Mammary epithelial cell (primary cell): ENCODE measurements at regions not wholly inside any gene's neighbourhood (a gene's known extent, or its start where the extent isn't known, plus 50 kb on each side); places are given as distances from the start of the nearest gene placed in this dataset.

ENCODE experiments used
- EZH2 ChIP-seq: IDR thresholded peaks from 2 replicates; pipeline ENCODE4 v1.6.1; 2012; ENCODE audit warnings: low read length, inconsistent platforms, borderline replicate concordance
- TF ChIP-seq, protein P1 (sequence below), 2 donors: IDR thresholded peaks in 1 of 2; conservative IDR thresholded peaks in 1 of 2; 2 replicates each; pipeline ENCODE4 v1.5.1; 2011 to 2012; ENCODE audit warnings: inconsistent platforms in 2 of 2, low read length in 2 of 2, mild to moderate bottlenecking in 2 of 2, control low read depth in 1 of 2, low read depth in 1 of 2; ENCODE audit not compliant: insufficient read depth in 1 of 2; ENCODE audit errors: extremely low read depth in 1 of 2

DNA sequence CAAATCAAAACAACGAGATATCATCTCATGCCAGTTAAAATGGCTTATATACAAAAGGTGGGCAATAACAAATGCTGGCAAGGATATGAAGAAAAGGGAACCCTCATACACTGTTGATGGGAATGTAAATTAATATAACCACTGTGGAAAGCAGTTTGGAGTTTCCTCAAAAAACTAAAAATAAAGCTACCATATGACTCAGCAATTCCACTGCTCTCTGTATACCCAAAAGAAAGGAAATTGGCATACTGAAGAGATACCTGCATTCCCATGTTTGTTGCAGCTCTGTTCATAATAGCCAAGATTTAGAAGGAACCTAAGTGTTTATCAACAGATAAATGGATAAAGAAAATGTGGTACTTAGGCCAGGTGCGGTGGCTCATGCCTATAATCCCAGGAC is 124.8 kb downstream of the MSTN start:
- TF ChIP-seq, protein P1, sequence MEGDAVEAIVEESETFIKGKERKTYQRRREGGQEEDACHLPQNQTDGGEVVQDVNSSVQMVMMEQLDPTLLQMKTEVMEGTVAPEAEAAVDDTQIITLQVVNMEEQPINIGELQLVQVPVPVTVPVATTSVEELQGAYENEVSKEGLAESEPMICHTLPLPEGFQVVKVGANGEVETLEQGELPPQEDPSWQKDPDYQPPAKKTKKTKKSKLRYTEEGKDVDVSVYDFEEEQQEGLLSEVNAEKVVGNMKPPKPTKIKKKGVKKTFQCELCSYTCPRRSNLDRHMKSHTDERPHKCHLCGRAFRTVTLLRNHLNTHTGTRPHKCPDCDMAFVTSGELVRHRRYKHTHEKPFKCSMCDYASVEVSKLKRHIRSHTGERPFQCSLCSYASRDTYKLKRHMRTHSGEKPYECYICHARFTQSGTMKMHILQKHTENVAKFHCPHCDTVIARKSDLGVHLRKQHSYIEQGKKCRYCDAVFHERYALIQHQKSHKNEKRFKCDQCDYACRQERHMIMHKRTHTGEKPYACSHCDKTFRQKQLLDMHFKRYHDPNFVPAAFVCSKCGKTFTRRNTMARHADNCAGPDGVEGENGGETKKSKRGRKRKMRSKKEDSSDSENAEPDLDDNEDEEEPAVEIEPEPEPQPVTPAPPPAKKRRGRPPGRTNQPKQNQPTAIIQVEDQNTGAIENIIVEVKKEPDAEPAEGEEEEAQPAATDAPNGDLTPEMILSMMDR (conservative IDR thresholded peaks at IDR 0.05 in 1 of 2, IDR thresholded peaks at IDR 0.05 in 1 of 2; ENCODE audit: extremely low read depth in 1 of 2, insufficient read depth in 1 of 2, low read depth in 1 of 2, low read length in 2 of 2) = no peak
- no peak for TF ChIP-seq EZH2
